GM21447 (cell line): ENCODE measurements at regions not wholly inside any gene's neighbourhood (a gene's known extent, or its start where the extent isn't known, plus 50 kb on each side); places are given as distances from the start of the nearest gene placed in this dataset.
"Not testable (repeated sequence)": the region's sequence is repeated elsewhere in the genome, so short reads cannot be mapped to it uniquely, and the experiment has no call there.

ENCODE experiments used
- ATAC-seq: cut with Tn5 transposase; IDR thresholded peaks from one replicate; pipeline ENCODE4 v1.9.1; 2021; ENCODE audit not compliant: unreplicated experiment

- ATAC-seq: no peak
Measured at GRCh38 chr16:52309446-52310416, 237.2 kb downstream of the TOX3 start.

- no peak for ATAC-seq
Measured at GRCh38 chr16:52308051-52308450, 238.9 kb downstream of the TOX3 start.

GRCh38 chr16:52301026-52301425 is 245.9 kb downstream of the TOX3 start:
- no peak for ATAC-seq

GRCh38 chr16:52298769-52299168 is 248.2 kb downstream of the TOX3 start:
- no peak for ATAC-seq

- ATAC-seq: not testable (repeated sequence)
Measured at GRCh38 chr16:52296706-52297315, 250.1 kb downstream of the TOX3 start.

- no peak for ATAC-seq
Measured at GRCh38 chr16:52296076-52296475, 250.9 kb downstream of the TOX3 start.

GRCh38 chr16:52294660-52295059 is 252.3 kb downstream of the TOX3 start:
- ATAC-seq: no peak

GRCh38 chr16:52293204-52293603 is 253.7 kb downstream of the TOX3 start:
- no peak for ATAC-seq

GRCh38 chr16:52283584-52284375 is 263.2 kb downstream of the TOX3 start:
- ATAC-seq: no peak

- ATAC-seq: no peak
Measured at GRCh38 chr16:52283018-52283417, 263.9 kb downstream of the TOX3 start.

GRCh38 chr16:52280086-52280485 is 266.9 kb downstream of the TOX3 start:
- no peak for ATAC-seq

GRCh38 chr16:52271088-52271750 is 275.7 kb downstream of the TOX3 start:
- no peak for ATAC-seq

- ATAC-seq: no peak
Measured at GRCh38 chr16:52265446-52265861, 281.5 kb downstream of the TOX3 start.

GRCh38 chr16:52257534-52257933 is 289.4 kb downstream of the TOX3 start:
- no peak for ATAC-seq

GRCh38 chr16:52256310-52257078 is 290.4 kb downstream of the TOX3 start:
- no peak for ATAC-seq

- no peak for ATAC-seq
Measured at GRCh38 chr16:52254746-52255145, 292.2 kb downstream of the TOX3 start.

GRCh38 chr16:52252680-52253079 is 294.3 kb downstream of the TOX3 start:
- ATAC-seq: no peak

GRCh38 chr16:52251495-52251894 is 295.4 kb downstream of the TOX3 start:
- ATAC-seq: no peak

- ATAC-seq: no peak
Measured at GRCh38 chr16:52247737-52248136, 299.2 kb downstream of the TOX3 start.

- no peak for ATAC-seq
Measured at GRCh38 chr16:52238710-52239109, 308.2 kb downstream of the TOX3 start.
